Cardiac fibroblast (primary cell): ENCODE measurements at regions not wholly inside any gene's neighbourhood (a gene's known extent, or its start where the extent isn't known, plus 50 kb on each side); places are given as distances from the start of the nearest gene placed in this dataset.

ENCODE experiments used
- DNase-seq, 2 donors: peaks; one replicate each; pipeline versions ENCODE4 v3.0.0 to v3.0.0-alpha.2; 2010; ENCODE audit warnings: low read depth in 2 of 2
- H3K4me3 ChIP-seq, 2 donors: replicated peaks in 1 of 2; 1 replicate in 1 of 2; 2 replicates in 1 of 2; pipeline ENCODE4 v1.5.1; 2011; ENCODE audit warnings: low read depth in 2 of 2, low read length in 2 of 2, mild to moderate bottlenecking in 2 of 2, moderate library complexity in 1 of 2
- CTCF ChIP-seq: IDR thresholded peaks from one replicate; pipeline ENCODE4 v1.5.1; 2011; ENCODE audit warnings: low read depth, mild to moderate bottlenecking, low read length, inconsistent platforms

DNA sequence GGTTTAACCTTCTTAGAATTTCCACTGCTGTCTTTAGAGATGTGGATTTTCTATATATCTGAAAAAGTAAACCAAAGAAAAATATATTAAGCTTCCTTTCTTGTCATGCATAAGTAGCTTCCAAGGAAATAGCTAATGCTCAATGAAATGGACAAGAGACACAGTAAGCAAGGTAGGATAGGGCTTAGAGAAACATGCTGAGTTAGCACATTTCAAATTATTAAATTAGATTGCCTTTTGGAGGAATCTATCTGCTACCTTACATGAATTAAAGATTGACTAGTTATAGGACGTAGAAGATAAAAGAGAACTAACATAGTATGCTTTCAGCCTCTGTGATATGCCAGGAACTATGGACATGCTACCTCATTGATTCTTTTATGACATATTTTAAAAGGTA is 824.6 kb downstream of the TUSC7 start:
- H3K4me3 ChIP-seq, result no peak overlapping the region
- TF ChIP-seq CTCF, result no peak
- no peak for DNase-seq

- no peak for DNase-seq
- TF ChIP-seq CTCF, result no peak
- no peak overlapping the region for H3K4me3 ChIP-seq
Observed at GRCh38 chr3:117536006-117536405, 826.4 kb downstream of the TUSC7 start.

DNA sequence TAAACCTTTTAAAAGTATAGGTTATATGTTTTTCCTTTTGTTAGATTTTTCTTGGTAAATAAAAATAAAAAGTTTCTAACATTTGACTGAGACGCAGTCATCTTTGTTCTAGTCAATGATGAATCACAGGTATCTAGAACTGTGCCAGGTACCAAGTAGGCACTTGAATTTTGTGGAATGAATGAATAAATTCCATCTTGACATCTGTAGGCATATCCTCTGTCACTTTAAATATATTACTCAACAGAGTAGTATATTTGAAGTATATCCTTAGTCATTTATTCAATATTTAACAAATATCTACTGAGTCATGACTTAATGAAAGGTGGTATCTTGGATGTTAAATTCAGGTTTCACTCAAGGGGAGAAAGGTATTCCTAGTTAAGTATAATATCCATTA is 828.4 kb downstream of the TUSC7 start:
- no peak for DNase-seq

DNA sequence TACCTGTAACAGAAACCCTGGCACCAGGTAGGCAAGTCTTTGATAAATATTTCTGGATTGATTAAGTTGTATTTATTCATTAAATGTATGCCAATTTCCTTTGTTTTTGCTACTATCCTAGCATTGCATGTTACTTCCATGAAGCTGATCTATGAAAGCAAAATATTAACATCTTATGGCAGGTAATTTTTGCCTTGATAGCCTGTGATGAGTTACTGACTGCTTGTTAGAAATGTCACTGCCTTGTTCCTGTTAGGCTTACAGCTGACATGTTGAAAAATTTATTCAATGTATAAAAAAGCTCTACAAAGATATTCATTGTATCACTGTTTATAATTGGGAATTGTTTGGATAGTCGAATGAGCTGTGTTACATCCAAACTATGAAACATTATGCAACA is 830.1 kb downstream of the TUSC7 start:
- no peak overlapping the region for H3K4me3 ChIP-seq
- no peak for DNase-seq
- TF ChIP-seq CTCF, result no peak

More for the DNA sequence above, 828.4 kb downstream of the TUSC7 start:
- TF ChIP-seq CTCF, result no peak
- H3K4me3 ChIP-seq, result no peak overlapping the region

GRCh38 chr3:117540597-117540996 is 831.0 kb downstream of the TUSC7 start:
- no peak for TF ChIP-seq CTCF
- no peak for DNase-seq
- no peak overlapping the region for H3K4me3 ChIP-seq

DNA sequence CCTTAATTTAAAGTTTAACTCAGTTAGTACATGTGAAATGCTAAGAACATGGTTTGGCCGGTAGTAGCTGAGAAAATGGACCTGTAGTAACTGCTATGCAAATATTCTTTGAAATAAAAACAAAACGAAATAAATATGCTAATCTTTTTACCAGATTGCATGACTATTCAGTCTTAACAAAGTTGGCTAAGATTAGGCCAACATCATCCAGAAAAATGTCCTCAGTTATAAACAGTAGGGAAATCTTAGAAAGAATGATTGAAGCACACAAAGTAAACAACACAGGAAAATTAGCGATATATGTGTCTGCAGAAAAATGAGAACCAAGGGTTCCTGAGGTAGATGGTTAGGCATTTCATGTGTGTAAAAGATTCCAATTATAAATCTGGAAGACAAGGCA is 832.1 kb downstream of the TUSC7 start:
- no peak overlapping the region for H3K4me3 ChIP-seq
- DNase-seq, result no peak
- no peak for TF ChIP-seq CTCF

- H3K4me3 ChIP-seq, result no peak overlapping the region
- TF ChIP-seq CTCF, result no peak
Observed at GRCh38 chr3:117543521-117543920, 833.9 kb downstream of the TUSC7 start.

More at GRCh38 chr3:117543521-117543920, 833.9 kb downstream of the TUSC7 start:
- no peak for DNase-seq
